Left ventricle myocardium superior (tissue), 1 donor: ENCODE measurements at regions not wholly inside any gene's neighbourhood (a gene's known extent, or its start where the extent isn't known, plus 50 kb on each side); places are given as distances from the start of the nearest gene placed in this dataset.

ENCODE experiments used
- ATAC-seq: fragments of 200-7000 bp; cut with Tn5 transposase; one replicate; pipeline ENCODE4 v1.9.1; 2020; ENCODE audit warnings: mild to moderate bottlenecking, moderate library complexity
- DNase-seq: peaks from one replicate; pipeline ENCODE4 v3.0.0-alpha.2; 2020
- intact Hi-C: fragments of 100-400 bp; cut with micrococcal nuclease; formaldehyde crosslinking; loops from one replicate; pipeline ENCODE4 v1.11.0; 2022
- donor health status: DM: no; HTN: yes; CAD: no; lungs with severe emphysema.

DNA sequence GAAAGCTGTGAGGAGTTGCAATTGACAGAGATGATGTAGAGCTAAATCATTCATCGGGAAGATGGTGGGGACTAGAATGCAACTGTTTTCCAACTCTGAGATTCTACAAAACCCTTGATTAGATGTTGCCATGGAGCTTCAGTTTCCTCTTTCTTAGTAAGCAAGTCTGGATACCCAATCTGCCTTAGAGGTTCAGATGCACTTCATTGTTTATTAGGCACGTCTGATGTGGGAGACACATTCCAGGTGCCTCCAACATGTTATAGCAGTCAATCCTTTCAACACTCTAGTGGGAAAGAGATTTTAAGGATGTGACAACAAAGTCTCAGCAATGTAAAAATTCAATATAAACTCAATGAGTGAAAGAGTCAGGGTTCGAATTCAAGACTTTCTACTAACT, 291.3 kb upstream of the PHYHIPL start:
- DNase-seq, result no peak
- no peak for ATAC-seq
- intact Hi-C loops, result no loop called here

DNA sequence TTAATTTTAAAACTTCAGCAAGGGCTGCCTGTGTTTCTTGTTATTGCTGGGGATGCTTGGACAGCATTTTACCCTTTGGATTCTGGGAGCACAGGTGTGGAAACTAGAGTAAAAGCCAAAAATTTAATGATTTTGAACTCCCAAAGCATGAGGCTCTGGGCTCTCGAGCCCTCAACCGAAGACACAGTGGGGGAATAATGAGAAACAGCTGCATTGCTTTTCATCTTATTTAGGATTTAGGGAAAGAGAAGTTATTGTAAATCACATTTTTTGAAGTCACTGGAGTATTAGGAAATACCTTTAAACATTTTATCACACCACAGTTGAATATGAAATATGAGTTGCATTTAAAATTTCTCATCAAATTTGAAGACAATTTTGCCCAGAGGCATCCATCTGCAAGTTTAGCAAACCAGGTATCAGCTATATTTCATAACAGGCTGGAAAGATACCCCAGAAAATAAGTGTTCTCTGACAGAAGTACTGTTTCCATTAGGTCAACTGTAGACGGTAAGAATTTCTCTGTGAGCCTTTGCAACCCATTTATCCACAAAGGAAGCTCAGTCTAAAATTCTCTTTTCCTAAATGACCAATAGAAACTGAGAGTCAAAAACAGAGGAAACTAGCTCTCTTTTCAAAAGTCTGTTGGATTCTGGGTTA, 290.6 kb upstream of the PHYHIPL start:
- no peak for ATAC-seq
- intact Hi-C loops, result no loop called here
- no peak for DNase-seq

DNA sequence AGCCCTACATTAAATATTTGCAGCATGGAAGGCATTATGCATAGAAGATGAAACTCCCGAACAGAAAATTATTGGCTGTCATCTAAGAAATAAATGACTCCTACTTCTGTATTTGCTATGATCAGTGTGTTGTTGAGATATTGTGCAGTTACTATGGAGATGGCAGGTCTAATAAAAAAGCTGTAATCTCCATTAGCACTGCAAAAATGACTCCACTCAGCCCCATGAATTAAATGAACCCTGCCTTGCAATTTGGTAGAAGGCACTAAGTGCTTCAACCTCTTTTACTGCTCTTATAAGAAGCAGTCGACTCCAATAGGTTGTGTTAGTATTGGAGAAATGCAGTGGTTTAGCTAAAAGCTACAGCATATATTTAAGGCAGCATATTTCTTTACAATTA, 290.0 kb upstream of the PHYHIPL start:
- no peak for ATAC-seq
- no peak for DNase-seq
- intact Hi-C loops, result no loop called here

DNA sequence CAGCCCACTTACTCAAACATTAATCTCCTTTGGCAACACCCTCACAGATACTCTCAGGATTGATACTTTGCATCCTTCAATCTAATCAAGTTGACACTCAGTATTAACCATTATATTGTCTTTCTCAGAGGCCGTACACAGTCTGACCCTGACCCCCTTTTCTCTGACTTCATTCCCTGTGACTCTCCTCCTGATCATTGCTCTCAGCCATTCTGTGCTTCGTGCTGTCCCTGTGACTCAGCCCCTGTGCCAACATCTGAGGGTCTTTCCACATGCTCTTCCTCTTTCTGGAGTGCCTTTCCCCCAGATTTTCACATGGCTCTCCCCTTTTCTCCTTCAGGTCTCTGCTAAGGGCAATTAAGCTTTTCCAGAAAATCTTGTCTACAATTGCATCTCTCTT, 289.0 kb upstream of the PHYHIPL start:
- intact Hi-C loops, result no loop called here
- no peak for DNase-seq
- no peak for ATAC-seq

DNA sequence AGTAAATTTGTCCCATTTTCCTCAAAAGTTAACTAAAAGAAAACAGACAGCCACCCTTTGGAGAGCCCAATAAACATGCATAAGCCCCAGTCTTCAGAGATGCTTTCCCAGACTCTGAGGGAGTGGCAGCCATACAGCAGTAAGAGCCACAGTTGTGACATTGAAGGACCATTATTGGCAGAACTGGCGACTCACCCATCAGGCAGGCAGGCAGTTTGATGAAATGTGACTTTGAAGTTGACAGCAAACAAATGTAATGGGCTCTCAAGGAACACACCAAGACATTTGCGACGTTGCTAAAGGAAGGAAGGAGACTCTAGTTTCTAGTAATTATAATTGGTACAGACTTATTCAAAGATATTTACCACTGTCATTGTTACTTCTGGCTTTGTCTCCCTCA, 287.5 kb upstream of the PHYHIPL start:
- DNase-seq, result no peak
- no peak for ATAC-seq
- intact Hi-C loops, result no loop called here

DNA sequence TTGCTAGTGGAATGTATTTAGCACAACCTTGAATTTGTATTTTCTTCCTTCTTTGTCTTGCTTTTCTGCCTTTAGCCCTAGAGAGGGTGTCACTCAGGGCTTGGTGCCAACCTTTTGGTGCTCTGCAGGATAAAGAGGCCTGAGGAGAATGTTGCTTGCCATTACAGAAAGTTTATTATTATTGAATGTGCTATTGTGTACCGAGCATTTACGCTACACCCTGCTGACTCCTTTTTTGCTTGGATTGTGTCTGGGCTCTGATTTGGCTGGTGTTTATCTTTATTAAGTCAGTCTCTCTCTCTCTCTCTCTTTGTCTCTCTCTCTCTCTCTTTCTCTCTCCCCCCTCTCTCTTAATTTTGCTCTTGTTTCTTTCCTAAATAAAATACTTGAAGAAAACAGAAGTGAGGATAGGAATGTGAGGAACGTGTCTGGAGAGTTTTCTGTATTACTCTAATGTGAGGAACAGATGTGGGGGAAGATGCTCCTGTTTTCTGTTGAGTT, 284.4 kb upstream of the PHYHIPL start:
- DNase-seq (no peak), ATAC-seq (peak; percentile 28)
- intact Hi-C loops, result no loop called here

DNA sequence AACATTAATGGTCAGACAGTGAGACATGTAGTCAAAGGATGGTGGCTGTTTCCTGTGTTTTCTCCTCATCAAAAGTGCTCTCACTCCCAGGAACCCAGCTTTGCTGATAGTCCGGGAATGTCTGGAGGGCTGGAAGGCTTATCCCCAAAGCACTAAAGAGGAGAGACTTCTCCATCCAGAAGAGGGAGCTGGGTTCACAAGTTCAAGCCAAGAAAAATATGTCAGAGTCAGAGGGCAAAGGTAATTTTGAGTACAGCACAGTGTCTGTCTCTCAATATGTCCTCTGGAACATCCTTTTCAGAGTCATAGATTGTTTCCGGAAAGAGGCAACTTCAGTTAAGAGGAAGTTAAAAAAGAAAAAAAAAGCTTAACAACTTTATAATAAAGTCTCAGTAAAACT, 281.5 kb upstream of the PHYHIPL start:
- DNase-seq, result no peak
- peak; percentile 71 for ATAC-seq
- intact Hi-C loops, result no loop called here

DNA sequence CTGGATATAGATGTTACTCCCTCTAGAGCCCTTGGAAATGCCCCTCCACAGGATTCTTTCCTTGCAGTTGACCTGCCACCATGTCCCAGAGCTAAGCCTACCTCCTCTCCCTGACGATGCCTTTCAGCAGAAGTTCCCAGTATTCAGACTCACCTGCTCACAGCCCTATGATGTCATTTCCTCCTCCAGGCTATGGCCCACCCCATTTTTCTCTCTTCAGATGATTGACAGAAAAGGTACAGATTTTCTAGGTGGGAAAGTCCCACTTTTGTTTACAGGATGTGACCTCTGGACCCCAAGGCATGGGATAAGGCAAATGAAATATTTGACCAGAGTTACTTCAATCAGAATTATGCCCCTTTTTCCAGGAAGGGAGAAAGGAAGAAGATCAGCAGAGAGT, 280.2 kb upstream of the PHYHIPL start:
- intact Hi-C loops, result no loop called here
- no peak for DNase-seq
- no peak for ATAC-seq

DNA sequence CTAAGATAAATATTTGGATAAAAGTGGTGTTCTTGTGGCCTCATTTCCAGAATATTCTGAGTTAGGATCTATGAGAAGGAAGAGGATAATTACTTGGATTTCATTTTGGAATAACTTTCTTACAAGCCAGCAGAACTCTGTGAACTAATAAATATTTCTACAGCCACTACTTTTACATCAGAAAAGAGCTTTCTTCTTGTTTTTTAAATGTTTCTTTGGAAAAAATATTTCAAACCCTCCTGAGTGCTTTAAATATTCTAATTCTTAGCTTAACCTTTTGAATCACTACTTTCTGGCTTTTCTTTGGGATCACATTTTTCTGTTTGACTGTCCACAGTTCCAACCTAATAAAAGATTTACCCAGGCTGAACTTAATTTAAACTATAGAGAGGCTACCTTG, 279.2 kb upstream of the PHYHIPL start:
- intact Hi-C loops, result no loop called here
- ATAC-seq (no peak), DNase-seq (no peak)

DNA sequence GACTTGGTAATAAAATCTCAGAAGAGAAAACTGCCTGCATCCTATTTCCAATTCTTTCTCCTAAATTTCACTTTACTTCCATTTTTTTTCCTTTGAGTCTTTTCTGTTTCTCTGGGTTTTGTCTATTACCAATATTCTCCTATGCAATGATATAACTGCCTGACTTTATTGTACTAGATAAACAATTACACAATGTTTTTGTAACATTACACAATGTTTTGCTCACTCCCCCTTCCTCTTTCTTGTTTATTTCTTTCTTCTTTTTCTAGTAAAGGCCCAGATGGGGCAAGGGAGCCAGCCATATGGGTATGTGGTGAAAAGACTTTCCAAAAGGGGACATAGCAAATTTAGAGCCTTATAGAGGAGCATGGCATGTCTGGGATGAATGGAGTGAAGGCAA, 278.7 kb upstream of the PHYHIPL start:
- ATAC-seq (no peak), DNase-seq (no peak)
- intact Hi-C loops, result no loop called here

DNA sequence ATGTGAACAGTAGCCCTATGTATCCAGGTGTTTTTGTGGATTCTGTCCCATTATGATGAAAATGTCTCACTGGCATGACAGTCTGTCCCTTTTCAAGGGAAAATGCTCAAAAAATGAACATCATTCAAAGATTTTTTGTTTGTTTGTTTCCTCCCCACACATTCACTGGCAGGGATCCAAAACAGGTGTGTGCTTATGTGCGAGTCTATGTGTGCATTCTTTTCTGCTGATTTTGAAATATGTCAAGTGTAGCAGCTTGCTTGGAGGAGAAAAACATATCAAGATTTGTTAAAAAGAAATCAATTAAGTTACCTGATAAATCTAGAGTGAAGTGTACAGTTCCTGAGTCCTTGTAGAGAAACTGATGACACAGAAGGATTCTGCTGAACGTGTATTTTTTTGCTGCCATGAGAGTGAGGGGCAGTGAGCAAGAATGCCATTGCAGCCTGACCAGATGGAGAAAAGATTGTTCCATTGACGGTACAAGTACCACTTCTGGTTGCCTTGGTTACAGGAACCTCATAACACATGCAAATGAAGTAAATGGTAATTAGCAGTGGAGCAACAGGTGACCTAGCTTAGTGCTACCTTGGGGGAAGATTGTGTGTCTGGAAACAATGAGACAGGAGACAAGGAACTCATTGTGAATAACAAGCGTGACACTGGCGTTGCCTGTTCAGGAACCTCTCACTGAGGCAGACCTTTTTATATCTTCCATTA, 277.4 kb upstream of the PHYHIPL start:
- intact Hi-C loops, result no loop called here
- DNase-seq (no peak), ATAC-seq (no peak)

DNA sequence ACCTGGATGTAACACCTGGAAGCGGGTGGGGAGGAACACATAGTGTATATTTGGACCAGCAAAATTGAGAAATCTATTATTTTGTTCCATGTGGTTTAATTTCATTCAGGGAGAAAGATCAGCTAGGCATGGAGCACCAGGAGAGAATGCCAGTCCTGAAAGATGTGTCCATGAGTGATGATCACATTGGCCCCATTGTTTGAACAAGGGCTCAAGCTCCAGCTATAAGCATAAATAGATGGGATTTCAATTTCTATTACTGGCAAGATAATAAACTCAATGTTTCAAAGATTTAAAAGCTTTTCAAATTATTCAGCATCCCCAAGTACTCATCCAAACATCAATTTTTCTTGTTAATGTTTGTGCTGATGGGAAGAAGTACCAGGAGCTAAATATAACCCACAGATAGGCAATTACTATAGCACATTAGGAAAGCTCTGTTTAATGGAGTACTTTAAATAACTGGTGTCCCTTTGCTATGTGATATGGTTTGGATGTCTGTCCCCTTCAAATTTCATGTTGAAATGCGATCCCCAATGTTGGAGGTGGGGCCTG, 275.3 kb upstream of the PHYHIPL start:
- intact Hi-C loops, result no loop called here
- ATAC-seq, result no peak

DNA sequence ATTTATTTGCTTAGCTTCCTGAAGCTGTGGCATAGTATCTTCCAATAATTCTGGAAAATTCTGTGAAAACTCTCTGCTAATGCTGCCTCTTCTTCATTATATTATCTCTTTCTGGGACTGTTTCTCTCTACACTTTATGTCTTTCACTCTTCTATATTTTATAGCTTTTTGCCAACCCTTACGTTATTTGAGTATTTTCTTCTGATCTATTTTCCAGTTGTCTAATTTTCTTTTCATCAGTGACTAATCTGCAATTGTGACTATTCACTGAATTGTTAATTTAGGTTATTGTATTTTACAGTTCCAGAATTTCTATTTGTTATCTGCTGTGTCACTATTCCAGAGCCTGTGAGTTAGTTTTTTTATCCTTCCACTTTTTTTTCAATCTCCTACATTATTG, 273.4 kb upstream of the PHYHIPL start:
- intact Hi-C loops, result no loop called here
- ATAC-seq (no peak), DNase-seq (no peak)

More for the DNA sequence above, 275.3 kb upstream of the PHYHIPL start:
- DNase-seq, result no peak

DNA sequence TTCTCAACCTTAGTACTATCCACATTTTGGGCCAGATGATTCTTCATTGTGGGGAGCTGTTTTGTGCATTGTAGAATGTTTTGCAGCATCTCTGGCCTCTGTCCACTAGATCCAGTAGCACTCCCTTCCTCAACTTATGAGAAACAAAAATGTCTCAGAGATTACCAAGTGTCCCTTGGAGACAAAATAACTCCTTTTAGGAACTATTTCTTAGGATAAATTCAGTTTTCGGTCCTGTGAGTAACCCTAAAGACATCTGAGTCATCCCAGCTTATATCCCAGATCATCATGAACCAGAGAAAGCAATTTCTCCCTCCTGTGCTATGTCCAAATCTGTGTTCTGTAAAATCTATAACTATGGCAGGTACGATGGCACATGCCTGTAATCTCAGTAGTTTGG, 266.6 kb upstream of the PHYHIPL start:
- intact Hi-C loops, result no loop called here
- no peak for ATAC-seq
- no peak for DNase-seq

DNA sequence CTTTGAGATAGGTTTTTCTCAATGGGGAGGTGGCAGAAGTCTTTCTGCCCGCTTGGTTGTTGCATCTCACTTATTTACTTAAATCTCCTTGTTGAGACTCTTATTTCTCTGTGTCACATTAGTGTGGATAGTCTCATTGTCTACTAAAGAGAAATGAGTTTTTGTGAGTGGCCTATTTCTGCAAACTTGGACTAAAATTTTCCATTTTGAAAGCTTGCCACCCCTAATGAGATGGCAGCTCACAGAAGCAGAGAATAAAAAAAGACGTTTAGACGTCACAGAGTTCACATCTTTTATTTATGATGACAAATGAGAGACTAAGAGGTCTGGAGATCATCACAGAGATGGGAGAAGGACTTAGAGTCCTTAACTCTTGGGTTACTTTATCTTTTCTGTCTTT, 262.7 kb upstream of the PHYHIPL start:
- intact Hi-C loops, result no loop called here
- no peak for ATAC-seq

DNA sequence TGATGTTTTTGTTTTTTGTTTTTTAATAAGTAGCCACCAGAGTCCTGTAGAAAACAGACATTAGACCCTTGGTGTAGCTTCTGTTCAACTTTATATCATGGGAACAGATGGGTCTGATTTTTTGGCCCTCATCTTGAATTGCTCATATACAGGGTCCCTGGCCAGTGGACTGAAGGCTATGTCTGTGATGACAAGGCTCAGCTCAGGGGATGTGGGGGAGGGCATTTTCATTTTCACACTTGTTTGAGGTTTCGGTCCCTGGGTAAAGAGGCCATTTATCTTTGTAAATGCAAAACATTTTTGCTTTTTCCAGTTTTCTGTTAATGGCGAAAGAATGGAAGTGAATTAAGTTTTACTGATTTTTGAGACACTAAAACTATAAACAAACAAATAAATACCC, 257.6 kb upstream of the PHYHIPL start:
- ATAC-seq (no peak), DNase-seq (no peak)

More for the DNA sequence above, 262.7 kb upstream of the PHYHIPL start:
- DNase-seq, result no peak

DNA sequence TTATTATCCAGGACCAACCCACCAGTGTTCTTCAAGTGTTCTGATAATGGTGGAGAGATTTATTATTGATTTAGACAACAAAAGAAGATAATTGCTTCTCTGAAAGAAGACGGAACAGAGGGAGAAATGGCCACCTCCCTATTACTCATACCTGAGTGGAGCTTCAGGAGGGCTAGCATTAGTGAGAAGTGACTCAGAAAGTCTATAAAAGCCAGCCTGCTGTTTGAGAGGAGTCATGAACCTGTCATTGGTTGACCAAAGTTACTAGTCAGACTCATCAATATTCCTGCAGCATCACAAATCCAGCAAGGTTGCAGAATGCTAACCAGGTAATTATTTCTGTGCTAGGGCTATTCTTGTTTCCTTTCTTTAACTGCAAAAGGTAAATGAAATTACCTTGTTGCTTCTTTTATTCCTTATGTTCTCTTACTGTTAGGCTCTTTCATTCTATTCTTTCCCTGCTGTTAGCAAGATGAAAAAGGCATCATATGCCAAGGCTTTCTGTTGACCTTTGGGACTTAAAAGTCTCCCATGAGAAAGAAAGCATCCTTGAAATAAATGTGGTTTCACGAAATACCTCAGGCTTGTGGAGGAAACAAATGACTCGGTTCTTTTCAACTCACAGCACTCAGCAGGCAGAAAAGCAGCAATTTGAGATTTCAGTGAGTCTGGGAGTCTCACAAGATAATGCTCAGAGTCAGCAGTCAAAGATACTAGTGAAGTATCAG, 256.4 kb upstream of the PHYHIPL start:
- DNase-seq (no peak), ATAC-seq (peak; percentile 59)
- intact Hi-C loops, result no loop called here

More for the DNA sequence above, 257.6 kb upstream of the PHYHIPL start:
- intact Hi-C loops, result no loop called here

DNA sequence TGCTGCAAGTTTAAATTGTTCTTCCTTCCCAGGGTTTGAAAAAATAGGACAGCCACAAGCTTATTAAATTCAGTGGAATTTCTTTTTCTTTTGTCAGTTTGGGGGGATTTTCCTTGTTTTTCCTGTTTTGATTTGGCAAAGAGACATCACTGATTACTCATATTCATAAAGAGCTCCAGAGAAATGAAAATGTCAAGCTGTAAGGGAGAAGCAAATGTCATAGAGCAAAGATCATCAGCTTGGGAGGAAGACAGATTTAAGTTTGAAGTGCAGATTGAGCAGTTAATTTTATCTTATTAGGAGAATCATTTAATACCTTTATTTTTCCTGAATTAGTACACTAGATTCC, 255.8 kb upstream of the PHYHIPL start:
- intact Hi-C loops, result no loop called here
- ATAC-seq (peak; percentile 32), DNase-seq (no peak)

DNA sequence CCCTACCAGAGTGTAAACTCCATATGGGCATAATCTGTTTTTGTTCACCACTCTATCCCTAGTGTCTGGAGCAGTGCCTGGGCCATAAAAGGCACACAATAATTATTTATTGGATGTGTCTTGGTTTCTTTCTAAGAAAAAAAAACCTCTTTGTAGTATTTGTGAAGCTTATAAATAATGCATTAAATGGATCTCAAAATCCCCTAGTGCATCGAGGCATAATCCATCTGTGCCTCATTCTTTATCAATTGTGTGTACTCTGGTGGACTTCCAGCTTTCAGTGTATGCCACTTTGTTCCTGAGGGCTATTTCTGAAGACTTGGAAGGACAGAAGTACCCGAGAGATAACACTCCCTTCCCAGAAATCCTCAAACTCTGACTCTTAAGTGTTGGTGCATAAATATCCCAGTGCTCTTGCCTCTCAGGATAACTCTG, 255.0 kb upstream of the PHYHIPL start:
- intact Hi-C loops, result no loop called here
- no peak for DNase-seq
- peak; percentile 94 for ATAC-seq

DNA sequence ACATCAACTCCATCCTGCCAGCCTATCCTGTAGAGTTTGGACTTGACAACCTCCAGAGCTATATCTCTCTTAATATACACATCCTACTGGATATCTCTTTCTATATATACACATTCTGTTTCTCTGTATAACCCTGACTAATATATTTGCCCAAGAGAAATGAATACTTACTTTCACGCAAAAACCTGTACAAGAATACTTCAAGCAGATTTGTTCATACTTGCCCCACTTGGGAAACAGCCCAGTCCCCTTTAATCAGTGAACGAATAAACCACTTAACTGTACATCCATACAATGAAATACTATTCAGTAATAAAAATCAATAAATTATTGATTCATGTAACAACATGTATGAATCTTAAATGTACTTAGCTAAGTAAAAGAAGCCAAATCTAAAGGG, 251.1 kb upstream of the PHYHIPL start:
- ATAC-seq (no peak), DNase-seq (no peak)
- intact Hi-C loops, result no loop called here
